Esophagus (tissue), 2 donors: ENCODE measurements at regions not wholly inside any gene's neighbourhood (a gene's known extent, or its start where the extent isn't known, plus 50 kb on each side); places are given as distances from the start of the nearest gene placed in this dataset.

Experiments used
- H3K27ac ChIP-seq, 2 donors: one replicate each; pipeline ENCODE4 v1.5.1; 2013; ENCODE audit warnings: low read depth in 2 of 2, mild to moderate bottlenecking in 2 of 2, inconsistent platforms in 1 of 2, low read length in 1 of 2, moderate library complexity in 1 of 2
- H3K27me3 ChIP-seq, 2 donors: one replicate each; pipeline ENCODE4 v1.6.1; 2013; ENCODE audit warnings: low read length in 2 of 2, control low read depth in 1 of 2, mild to moderate bottlenecking in 1 of 2; ENCODE audit not compliant: insufficient read depth in 2 of 2, control insufficient read depth in 1 of 2
- H3K36me3 ChIP-seq, 2 donors: one replicate each; pipeline ENCODE4 v1.6.1; 2013; ENCODE audit warnings: low read length in 1 of 2; ENCODE audit not compliant: control insufficient read depth in 2 of 2, insufficient read depth in 2 of 2
- H3K4me1 ChIP-seq, 2 donors: one replicate each; pipeline ENCODE4 v1.6.1; 2013; ENCODE audit warnings: low read length in 1 of 2; ENCODE audit not compliant: control insufficient read depth in 2 of 2, insufficient read depth in 2 of 2
- H3K4me3 ChIP-seq, 2 donors: one replicate each; pipeline ENCODE4 v1.5.1; 2013; ENCODE audit warnings: low read length in 2 of 2, mild to moderate bottlenecking in 2 of 2, low read depth in 1 of 2, moderate library complexity in 1 of 2
- H3K9me3 ChIP-seq, 2 donors: one replicate each; pipeline ENCODE4 v1.6.1; 2013; ENCODE audit warnings: mild to moderate bottlenecking in 2 of 2, low read depth in 1 of 2, low read length in 1 of 2, moderate library complexity in 1 of 2; ENCODE audit not compliant: control insufficient read depth in 2 of 2, insufficient read depth in 1 of 2
- WGBS, 2 donors: extraction: QIAGEN DNeasy Blood & Tissue Kit; methylation state at CpG; one replicate each; pipeline ENCODE4 v1.1.7; 2013; 5-methylcytosine and 5-hydroxymethylcytosine counted together
- donor health status: healthy with polysubstance abuse.
- donor health status: Bipolar disorder and iron deficiency.

DNA sequence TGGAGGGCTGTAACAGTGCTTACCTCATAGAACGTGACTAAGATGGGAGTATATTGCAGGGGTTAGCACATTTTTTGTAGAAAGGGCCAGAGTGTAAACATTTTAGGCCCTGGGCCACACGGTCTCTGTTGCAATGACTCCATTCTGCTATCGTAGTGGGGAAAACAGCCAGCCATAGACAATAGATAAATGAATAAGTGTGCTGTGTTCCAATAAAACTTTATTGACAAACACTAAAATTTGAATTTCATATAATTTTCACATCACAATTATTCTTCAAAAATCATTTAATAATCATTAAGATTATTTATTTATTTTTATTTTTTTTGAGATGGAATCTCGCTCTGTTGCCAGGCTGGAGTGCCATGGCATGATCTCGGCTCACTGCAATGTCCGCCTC is 478.6 kb downstream of the SHQ1 start:
- no peak overlapping the region for H3K4me3 ChIP-seq
- no peaks in the 10 kb centered on the region for H3K9me3 ChIP-seq
- H3K4me1 ChIP-seq = peaks cover 0 to 4% of the 10 kb centered on the region in 2 donors
- H3K27ac ChIP-seq = no peak overlapping the region
- H3K27me3 ChIP-seq = no peaks in the 10 kb centered on the region
- WGBS, 2 donors = 95 to 98% methylated on average over 6 of the region's 6 CpGs
- no peaks in the 10 kb centered on the region for H3K36me3 ChIP-seq

DNA sequence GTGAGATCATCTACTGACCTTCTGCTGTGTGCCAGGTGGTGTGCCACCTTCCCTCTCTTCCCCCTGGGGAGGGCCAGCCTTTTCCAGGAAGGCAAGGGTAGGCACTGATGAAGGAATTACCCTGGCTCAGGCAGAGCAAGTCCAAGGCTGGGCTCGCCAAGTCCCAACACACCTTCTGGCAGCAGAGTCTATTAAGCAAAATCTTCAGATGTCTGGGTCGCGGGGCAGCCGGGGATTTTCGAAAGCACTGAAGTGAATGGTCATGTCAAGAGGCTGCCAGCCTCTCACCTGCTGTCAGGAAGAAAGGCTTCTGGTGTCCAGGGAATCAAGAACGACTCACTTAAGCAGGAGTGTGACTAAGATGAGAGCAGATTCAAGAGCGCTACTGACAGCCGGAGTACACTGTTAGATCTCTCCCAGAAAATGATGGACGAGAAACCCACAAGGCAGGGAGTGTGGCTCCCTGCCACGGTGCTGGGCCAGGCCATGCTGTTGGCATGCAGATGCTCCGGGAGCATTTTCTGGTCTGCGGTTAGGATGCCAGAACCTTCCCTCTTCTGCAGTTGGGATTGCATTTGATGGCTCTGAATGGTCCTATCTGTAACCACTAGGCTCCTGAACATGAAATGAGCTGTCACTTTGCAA is 479.8 kb downstream of the SHQ1 start:
- Histone ChIP-seq H3K4me3 (no peak overlapping the region), H3K36me3 (no peaks in the 10 kb centered on the region), H3K27ac (no peak overlapping the region), H3K27me3 (no peaks in the 10 kb centered on the region), H3K9me3 (no peaks in the 10 kb centered on the region), H3K4me1 (peaks cover 0 to 4% of the 10 kb centered on the region in 2 donors)
- 48 to 64% methylated on average over 12 of the region's 12 CpGs for WGBS, 2 donors

DNA sequence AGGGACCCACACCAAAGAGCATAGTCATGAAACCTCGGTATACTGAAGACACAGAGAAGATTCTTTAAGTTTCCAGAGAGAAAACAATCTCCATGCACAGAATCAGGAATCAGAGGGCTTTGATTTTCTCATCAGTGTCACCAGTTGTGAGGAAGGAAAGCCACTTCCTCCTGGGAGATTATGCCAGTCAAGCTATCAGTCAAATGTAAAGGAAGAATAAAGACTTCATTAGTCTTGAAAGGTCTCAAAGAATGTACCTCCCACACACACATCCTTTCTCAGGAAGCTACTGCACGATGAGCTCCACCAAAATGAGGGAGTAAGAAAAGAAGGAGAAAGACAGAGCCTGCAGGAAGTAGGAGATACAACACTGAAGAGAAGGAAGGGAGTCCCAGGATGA is 486.3 kb downstream of the SHQ1 start:
- H3K4me1 ChIP-seq = no peaks in the 10 kb centered on the region
- no peaks in the 10 kb centered on the region for H3K27me3 ChIP-seq
- H3K36me3 ChIP-seq = no peaks in the 10 kb centered on the region
- H3K4me3 ChIP-seq = no peak overlapping the region
- no peak overlapping the region for H3K27ac ChIP-seq
- 83% methylated on average over 2 of the region's 2 CpGs for WGBS, 2 donors
- peaks cover 0 to 2% of the 10 kb centered on the region in 2 donors for H3K9me3 ChIP-seq

DNA sequence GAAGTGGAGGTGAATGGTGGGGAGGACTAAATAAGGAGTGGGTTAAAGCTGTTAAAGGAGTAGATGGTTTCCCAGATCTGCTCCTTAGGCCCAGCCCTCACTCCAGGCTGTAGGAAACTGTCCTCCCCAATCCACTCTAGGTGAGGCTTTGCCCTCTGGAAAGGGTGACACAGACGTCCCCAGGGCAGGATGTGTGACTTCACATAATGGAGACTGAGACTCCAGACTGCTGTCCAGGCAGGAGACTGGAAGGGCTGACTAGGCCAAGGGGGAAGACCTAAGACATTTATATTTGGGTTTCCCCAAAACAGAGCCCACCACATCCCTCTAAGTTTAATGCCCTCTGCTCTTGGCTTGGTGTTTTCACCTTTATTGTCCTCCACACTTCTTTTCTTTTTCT is 488.5 kb downstream of the SHQ1 start:
- WGBS, 2 donors = 67 to 68% methylated on average over 1 of the region's 1 CpG
- H3K9me3 ChIP-seq = peaks cover 0 to 2% of the 10 kb centered on the region in 2 donors
- H3K4me1 ChIP-seq = no peaks in the 10 kb centered on the region
- no peak overlapping the region for H3K4me3 ChIP-seq
- H3K27me3 ChIP-seq = no peaks in the 10 kb centered on the region
- no peak overlapping the region for H3K27ac ChIP-seq
- H3K36me3 ChIP-seq = no peaks in the 10 kb centered on the region

DNA sequence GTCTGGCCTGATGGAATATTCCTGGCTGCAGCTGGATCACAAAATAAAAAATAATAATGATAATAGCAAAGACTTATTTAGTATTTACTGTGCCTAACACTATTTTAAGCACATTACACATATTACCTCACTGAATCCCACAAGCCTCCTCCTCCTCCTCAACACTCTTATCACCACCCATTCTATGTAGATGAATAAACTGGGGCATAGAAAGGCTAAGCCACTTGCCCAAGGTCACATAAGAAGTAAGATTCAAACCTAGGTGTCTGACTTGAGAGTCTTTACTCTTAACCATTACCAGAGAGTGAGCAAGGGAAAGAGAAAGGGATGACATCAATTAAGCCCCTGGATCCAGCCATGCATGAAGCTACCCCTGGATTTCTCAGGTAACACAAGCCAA is 493.1 kb downstream of the SHQ1 start:
- Histone ChIP-seq H3K4me3 (no peak overlapping the region), H3K36me3 (no peaks in the 10 kb centered on the region), H3K4me1 (no peaks in the 10 kb centered on the region), H3K27me3 (no peaks in the 10 kb centered on the region), H3K9me3 (peaks cover 0 to 1% of the 10 kb centered on the region in 2 donors), H3K27ac (no peak overlapping the region)

DNA sequence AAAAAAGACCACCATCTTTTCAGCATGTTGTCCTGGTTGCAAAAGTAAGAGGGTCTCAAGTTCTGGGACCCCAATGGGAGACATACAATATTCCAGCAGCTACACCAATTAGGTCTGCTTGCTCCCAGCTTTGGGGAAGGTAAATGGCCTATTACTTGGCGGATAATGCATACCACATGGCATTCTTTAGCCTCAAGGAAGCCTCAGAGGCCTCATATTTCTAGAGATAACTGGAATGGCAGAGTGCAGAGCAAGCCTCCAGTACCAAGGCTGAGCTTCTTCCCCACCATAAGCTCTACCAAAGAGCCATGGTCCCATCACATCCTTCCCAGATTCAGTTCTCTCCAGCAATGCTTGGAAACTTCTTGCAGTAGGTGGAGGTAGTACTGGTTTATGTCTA is 493.8 kb downstream of the SHQ1 start:
- Histone ChIP-seq H3K9me3 (no peaks in the 10 kb centered on the region), H3K27me3 (no peaks in the 10 kb centered on the region), H3K4me3 (no peak overlapping the region), H3K36me3 (no peaks in the 10 kb centered on the region), H3K4me1 (no peaks in the 10 kb centered on the region), H3K27ac (no peak overlapping the region)
- WGBS, 2 donors = 96 to 99% methylated on average over 1 of the region's 1 CpG

DNA sequence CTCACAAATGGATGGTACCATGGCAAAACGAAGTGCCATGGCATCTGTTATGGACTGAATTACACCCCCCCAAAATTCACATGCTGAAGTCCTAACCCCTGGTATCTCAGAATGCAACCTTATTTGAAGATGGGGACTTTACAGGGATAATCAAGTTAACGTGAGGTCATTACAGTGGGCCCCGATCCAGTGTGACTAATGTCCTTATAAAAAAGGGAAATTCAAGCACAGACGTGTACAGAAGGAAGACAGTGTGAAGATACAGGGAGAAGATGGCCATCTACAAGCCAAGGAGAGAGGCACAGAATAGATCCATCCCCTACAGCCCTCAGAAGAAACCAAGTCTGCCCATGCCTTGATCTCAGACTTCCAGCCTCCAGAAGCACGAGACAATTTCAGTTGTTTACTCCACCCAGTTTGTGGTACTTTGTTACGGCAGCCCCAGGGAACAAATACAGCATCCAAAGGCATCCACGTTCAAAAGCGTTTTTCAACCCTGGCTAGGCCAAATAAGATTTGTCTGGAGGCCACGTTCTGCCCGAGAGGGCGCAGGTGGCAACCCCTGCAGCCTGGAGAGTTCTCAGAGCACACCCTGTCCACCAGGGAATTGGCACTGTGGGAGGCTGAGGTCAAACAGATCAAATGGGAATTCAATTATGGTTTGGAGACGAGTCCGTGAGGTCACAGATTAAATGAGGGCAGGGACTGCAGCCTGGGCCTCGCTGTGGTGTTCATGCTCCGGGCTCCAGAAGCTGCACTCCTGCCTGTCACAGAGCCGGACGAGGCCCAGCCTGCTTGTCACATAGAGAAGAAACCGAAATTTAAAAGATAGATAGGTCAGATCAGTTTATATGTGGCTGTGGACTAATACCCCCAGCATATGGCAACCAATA is 494.8 kb downstream of the SHQ1 start:
- H3K4me3 ChIP-seq = no peak overlapping the region
- H3K9me3 ChIP-seq = no peaks in the 10 kb centered on the region
- H3K36me3 ChIP-seq = no peaks in the 10 kb centered on the region
- H3K4me1 ChIP-seq = no peaks in the 10 kb centered on the region
- H3K27me3 ChIP-seq = no peaks in the 10 kb centered on the region
- 67 to 77% methylated on average over 18 of the region's 18 CpGs for WGBS, 2 donors
- no peak overlapping the region for H3K27ac ChIP-seq

DNA sequence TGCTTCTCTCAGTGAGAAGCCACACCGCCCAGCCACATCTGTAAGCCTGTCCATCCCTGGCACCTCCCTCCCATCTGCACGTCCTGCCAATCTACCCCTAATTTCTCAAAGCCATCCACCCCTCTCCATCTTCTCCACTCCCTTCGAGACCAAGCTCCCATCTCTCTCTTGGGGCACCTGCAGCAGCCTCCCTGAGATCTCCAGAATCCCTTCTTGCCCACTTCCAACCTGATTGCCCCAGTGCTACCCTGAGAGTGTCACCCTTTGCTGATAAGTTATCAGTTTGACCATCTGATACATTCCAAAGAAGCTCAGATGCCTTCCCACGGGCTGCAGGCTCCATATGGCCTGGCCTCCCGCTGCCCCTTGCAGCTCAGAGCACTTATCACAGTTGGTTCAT is 496.1 kb downstream of the SHQ1 start:
- no peak overlapping the region for H3K4me3 ChIP-seq
- H3K27me3 ChIP-seq = no peaks in the 10 kb centered on the region
- H3K9me3 ChIP-seq = no peaks in the 10 kb centered on the region
- peaks cover 3 to 7% of the 10 kb centered on the region in 2 donors for H3K4me1 ChIP-seq
- H3K27ac ChIP-seq = no peak overlapping the region
- no peaks in the 10 kb centered on the region for H3K36me3 ChIP-seq
- WGBS, 2 donors = 85 to 92% methylated on average over 5 of the region's 5 CpGs

DNA sequence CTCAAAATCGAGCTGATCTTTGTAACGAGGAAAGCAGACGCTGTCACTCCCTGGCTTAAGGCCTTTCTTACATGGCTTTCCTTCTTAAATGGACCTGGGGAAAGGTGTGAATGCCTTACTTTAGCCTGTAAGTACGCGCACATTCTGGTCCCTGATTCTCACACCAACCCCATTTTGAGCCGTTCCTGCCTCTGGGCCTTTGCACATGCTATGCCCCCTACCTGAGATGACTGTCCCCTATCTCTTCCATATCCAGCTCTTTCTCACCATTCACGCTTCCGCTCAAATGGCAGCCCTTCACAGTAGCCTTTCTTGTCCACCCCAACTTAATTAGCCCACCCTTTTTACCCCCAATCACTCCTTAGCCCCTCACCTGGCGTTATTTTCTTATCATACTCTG is 496.7 kb downstream of the SHQ1 start:
- no peaks in the 10 kb centered on the region for H3K9me3 ChIP-seq
- no peak overlapping the region for H3K4me3 ChIP-seq
- no peaks in the 10 kb centered on the region for H3K36me3 ChIP-seq
- 87 to 90% methylated on average over 9 of the region's 9 CpGs for WGBS, 2 donors
- H3K4me1 ChIP-seq = peaks cover 3 to 7% of the 10 kb centered on the region in 2 donors
- no peaks in the 10 kb centered on the region for H3K27me3 ChIP-seq
- no peak overlapping the region for H3K27ac ChIP-seq
